ENCODE measurements at regions not wholly inside any gene's neighbourhood (a gene's known extent, or its start where the extent isn't known, plus 50 kb on each side); places are given as distances from the start of the nearest gene placed in this dataset.

- intact Hi-C loops (cut with micrococcal nuclease; ENCODE audit: unreplicated experiment) (no loop called here), in situ Hi-C loops (cut with HindIII; ENCODE audit: extremely low pct_ligation_motif_present, low pct_unique_long_range_greater_than_20kb) (no loop called here)
- TF ChIP-seq, protein P1, sequence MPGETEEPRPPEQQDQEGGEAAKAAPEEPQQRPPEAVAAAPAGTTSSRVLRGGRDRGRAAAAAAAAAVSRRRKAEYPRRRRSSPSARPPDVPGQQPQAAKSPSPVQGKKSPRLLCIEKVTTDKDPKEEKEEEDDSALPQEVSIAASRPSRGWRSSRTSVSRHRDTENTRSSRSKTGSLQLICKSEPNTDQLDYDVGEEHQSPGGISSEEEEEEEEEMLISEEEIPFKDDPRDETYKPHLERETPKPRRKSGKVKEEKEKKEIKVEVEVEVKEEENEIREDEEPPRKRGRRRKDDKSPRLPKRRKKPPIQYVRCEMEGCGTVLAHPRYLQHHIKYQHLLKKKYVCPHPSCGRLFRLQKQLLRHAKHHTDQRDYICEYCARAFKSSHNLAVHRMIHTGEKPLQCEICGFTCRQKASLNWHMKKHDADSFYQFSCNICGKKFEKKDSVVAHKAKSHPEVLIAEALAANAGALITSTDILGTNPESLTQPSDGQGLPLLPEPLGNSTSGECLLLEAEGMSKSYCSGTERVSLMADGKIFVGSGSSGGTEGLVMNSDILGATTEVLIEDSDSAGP (CRISPR knock-in tag; IDR thresholded peaks at IDR 0.05; ENCODE audit: borderline replicate concordance), result no peak
- TF ChIP-seq MTA3 (CRISPR knock-in tag; IDR thresholded peaks at IDR 0.05) (no peak), MAFK (conservative IDR thresholded peaks at IDR 0.05 in 1 of 2, IDR thresholded peaks at IDR 0.05 in 1 of 2; ENCODE audit: low read length in 2 of 2) (no peak), SMARCE1 (IDR thresholded peaks at IDR 0.05; ENCODE audit: borderline replicate concordance) (no peak), TFE3 (CRISPR knock-in tag; IDR thresholded peaks at IDR 0.05) (no peak), ZZZ3 (CRISPR knock-in tag; IDR thresholded peaks at IDR 0.05; ENCODE audit: borderline replicate concordance) (no peak), ZNF207 (IDR thresholded peaks at IDR 0.05; ENCODE audit: borderline replicate concordance) (no peak)
- TF ChIP-seq, protein P2, sequence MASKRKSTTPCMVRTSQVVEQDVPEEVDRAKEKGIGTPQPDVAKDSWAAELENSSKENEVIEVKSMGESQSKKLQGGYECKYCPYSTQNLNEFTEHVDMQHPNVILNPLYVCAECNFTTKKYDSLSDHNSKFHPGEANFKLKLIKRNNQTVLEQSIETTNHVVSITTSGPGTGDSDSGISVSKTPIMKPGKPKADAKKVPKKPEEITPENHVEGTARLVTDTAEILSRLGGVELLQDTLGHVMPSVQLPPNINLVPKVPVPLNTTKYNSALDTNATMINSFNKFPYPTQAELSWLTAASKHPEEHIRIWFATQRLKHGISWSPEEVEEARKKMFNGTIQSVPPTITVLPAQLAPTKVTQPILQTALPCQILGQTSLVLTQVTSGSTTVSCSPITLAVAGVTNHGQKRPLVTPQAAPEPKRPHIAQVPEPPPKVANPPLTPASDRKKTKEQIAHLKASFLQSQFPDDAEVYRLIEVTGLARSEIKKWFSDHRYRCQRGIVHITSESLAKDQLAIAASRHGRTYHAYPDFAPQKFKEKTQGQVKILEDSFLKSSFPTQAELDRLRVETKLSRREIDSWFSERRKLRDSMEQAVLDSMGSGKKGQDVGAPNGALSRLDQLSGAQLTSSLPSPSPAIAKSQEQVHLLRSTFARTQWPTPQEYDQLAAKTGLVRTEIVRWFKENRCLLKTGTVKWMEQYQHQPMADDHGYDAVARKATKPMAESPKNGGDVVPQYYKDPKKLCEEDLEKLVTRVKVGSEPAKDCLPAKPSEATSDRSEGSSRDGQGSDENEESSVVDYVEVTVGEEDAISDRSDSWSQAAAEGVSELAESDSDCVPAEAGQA (IDR thresholded peaks at IDR 0.05; ENCODE audit: low read depth), result no peak
- TF ChIP-seq, protein P2 (CRISPR knock-in tag; IDR thresholded peaks at IDR 0.05; ENCODE audit: borderline replicate concordance), result no peak
- H3K79me2 ChIP-seq (ENCODE audit: insufficient read depth, low read length), result no peaks in the 10 kb centered on the region
- no peaks in the 10 kb centered on the region; the same call in 1 of the 2 replicates for H3K4me1 ChIP-seq (ENCODE audit: insufficient read depth, low read length)
- DNase-seq (ENCODE audit: low spot score) (no peak), ATAC-seq (no peak), FAIRE-seq (no peak)
- H2AFZ ChIP-seq (ENCODE audit: low read length), result no peak overlapping the region
- no peaks in the 10 kb centered on the region for H4K20me1 ChIP-seq (ENCODE audit: insufficient read depth, low read length)
- 66% methylated on average over 9 of the region's 9 CpGs for WGBS (ENCODE audit: low lambda C conversion rate)
- no TSS peak for BruUV-seq (replicated peaks)
- POLR2A ChIA-PET, result no interaction called here
- CTCF ChIA-PET (ENCODE audit: low intra/inter-chr PET ratio, low total read pairs), result no interaction called here
- no peak overlapping the region for H3K4me3 ChIP-seq (replicated peaks in 1 of 3; ENCODE audit: insufficient read depth in 1 of 3, low read depth in 2 of 3, low read length in 3 of 3)
- H3K4me2 ChIP-seq (ENCODE audit: low read depth, low read length), result no peak overlapping the region
- no peaks in the 10 kb centered on the region for H3K9me3 ChIP-seq (ENCODE audit: low read length)
- no peaks in the 10 kb centered on the region for H3K36me3 ChIP-seq (replicated peaks in 1 of 2; ENCODE audit: control insufficient read depth in 1 of 2, insufficient read depth in 2 of 2, low read length in 2 of 2)
- no peak overlapping the region for H3K9ac ChIP-seq (ENCODE audit: insufficient read depth, low read depth, low read length)
- H3K27me3 ChIP-seq (ENCODE audit: control insufficient read depth in 1 of 2, insufficient read depth in 2 of 2, low read length in 2 of 2), result no peaks in the 10 kb centered on the region
- no peak overlapping the region for H3K27ac ChIP-seq (ENCODE audit: extremely low read length, insufficient read depth, low read length)
Measured at GRCh38 chr7:108652886-108653285, 83.2 kb downstream of the DNAJB9 start.
